ENCODE measurements at regions not wholly inside any gene's neighbourhood (a gene's known extent, or its start where the extent isn't known, plus 50 kb on each side); places are given as distances from the start of the nearest gene placed in this dataset.

- TF ChIP-seq CTCF (IDR thresholded peaks at IDR 0.05), result no peak
- TF ChIP-seq POLR2A (IDR thresholded peaks at IDR 0.05), result no peak
- TF ChIP-seq EP300 (IDR thresholded peaks at IDR 0.05; ENCODE audit: low read depth), result no peak
- TF ChIP-seq POLR2AphosphoS5 (IDR thresholded peaks at IDR 0.05), result no peak
Measured at GRCh38 chr3:81027344-81027743, 734.1 kb downstream of the GBE1 start.
